ENCODE measurements at regions not wholly inside any gene's neighbourhood (a gene's known extent, or its start where the extent isn't known, plus 50 kb on each side); places are given as distances from the start of the nearest gene placed in this dataset.
A peak's percentile ranks its signal among the peaks of the same experiment; 100 is the strongest.

DNA sequence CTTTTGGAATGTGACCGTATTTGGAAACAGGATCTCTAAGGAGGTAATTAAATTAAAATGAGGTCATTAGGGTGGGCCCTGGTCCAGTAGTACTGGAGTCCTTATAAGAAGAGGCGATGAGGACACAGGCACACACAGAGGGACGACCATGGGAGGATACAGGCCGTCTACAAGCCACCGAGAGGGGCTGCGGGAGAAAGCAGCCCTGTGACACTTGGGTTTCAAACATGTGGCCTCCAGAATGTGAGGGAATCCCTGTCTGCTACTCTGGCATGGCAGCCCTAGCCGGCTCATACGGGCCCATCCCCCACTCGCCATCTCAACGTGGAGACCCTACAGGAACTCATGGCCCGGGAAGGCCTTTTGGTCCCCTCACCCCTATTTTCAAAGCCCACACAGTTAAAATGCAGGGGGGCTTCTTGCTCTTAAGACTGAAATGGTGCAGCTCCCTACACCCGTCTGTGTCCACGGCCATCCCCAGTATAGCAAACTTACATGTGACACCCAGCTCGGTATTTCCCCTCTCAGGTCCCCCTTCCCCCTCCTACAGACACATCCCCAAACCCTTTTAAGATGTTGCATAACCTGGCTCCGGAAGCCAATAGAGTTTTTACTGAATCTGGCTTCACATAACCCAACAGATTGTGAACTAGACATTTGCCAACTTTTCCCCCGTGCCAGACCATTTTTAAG lies 124.1 kb upstream of the TBL1X start:
- H3K9me3 ChIP-seq (ENCODE audit: insufficient read depth, low read depth, low read length) = no peaks in the 10 kb centered on the region
- no peaks in the 10 kb centered on the region for H3K27me3 ChIP-seq (ENCODE audit: insufficient read depth, low read length)
- H3K9ac ChIP-seq (ENCODE audit: low read depth, low read length) = no peak overlapping the region
- H3K4me3 ChIP-seq (ENCODE audit: low read length) = no peak overlapping the region; the same call in 1 of the 2 replicates
- H3K4me1 ChIP-seq (ENCODE audit: insufficient read depth, low read length) = peaks cover 12% of the 10 kb centered on the region; the same call in 1 of the 2 replicates
- H3K36me3 ChIP-seq (ENCODE audit: insufficient read depth, low read depth, low read length) = no peaks in the 10 kb centered on the region
- H3K27ac ChIP-seq (ENCODE audit: low read length) = no peak overlapping the region

DNA sequence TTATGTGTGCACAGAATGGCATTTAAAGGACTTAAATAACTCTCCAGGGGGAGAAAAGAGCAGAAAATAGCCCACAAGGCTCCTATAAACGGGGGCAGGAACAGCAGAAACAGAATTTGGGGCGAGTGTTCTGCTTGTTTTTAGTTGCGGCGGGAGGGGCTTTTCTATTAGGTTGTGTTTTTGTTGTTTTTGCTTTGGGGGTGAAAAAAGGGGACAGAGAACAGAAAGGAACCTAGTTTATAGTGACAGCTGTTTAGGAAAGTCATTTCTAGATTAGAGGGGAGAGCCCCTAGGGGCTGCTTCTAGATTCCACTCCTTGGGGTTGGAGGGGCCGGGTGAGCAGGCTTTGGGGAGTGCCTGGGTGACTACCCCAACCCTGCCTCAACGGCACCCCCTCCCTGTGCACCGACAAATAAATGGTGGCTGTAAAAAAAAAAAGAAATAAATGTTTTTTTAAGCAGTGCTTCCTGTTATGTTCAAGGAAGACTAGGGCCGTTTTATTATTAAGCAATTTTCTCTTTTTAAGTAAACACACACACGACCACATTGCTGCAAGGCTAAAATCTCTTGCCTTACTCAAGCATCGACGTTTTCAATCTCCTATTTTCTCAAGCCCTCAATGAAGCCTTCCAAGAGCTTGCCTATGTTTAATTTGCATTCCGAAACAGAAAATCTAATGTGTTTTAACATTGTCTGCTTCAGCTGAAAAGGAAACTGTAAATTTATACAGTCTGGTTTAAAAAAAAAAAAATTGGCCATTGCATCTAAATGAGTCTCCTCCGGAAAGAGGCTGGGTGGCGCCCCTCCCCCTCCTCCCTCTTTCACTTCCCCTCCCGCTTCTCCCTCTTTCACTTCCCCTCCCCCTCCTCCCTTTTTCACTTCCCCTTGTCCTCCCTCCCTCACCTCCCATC lies 123.3 kb upstream of the TBL1X start:
- no peak overlapping the region for H3K9ac ChIP-seq (ENCODE audit: low read depth, low read length)
- no peaks in the 10 kb centered on the region for H3K9me3 ChIP-seq (ENCODE audit: insufficient read depth, low read depth, low read length)
- no peak overlapping the region for H3K4me3 ChIP-seq (ENCODE audit: low read length)
- peaks cover 12% of the 10 kb centered on the region; the same call in 1 of the 2 replicates for H3K4me1 ChIP-seq (ENCODE audit: insufficient read depth, low read length)
- H3K27me3 ChIP-seq (ENCODE audit: insufficient read depth, low read length) = no peaks in the 10 kb centered on the region
- H3K36me3 ChIP-seq (ENCODE audit: insufficient read depth, low read depth, low read length) = no peaks in the 10 kb centered on the region
- H3K27ac ChIP-seq (ENCODE audit: low read length) = no peak overlapping the region

DNA sequence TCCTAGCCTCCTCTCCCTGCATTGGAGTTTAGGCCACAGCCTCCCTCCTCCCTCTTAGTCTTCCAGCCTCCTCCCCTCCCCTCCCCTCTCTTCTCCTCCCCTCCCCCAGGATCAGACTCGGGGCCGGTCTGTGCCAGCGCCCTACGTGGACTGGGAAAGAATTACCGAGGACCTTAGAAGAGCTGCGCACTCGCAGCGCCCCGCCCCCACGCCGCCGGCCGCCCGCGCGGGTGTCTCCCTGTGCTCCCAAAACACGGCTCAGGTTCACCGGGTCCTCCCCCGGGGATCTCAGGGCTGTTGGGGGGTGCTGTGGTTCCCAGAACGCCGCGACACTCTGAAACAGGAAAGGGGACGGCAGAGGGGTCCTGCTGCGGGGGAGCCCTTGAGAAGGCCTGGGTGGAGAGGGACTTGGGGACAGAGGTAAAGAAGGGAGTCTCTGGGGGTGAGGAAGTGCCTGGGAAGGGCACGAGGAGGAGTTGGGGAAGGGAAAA lies 122.3 kb upstream of the TBL1X start:
- Histone ChIP-seq H3K27me3 (ENCODE audit: insufficient read depth, low read length) (no peaks in the 10 kb centered on the region), H3K27ac (ENCODE audit: low read length) (no peak overlapping the region), H3K4me1 (ENCODE audit: insufficient read depth, low read length) (peaks cover 12% of the 10 kb centered on the region; the same call in 1 of the 2 replicates), H3K36me3 (ENCODE audit: insufficient read depth, low read depth, low read length) (no peaks in the 10 kb centered on the region), H3K4me3 (ENCODE audit: low read length) (peak overlapping the region; percentile 65), H3K9me3 (ENCODE audit: insufficient read depth, low read depth, low read length) (no peaks in the 10 kb centered on the region), H3K9ac (ENCODE audit: low read depth, low read length) (peak overlapping the region; percentile 48; the same call in 1 of the 2 replicates)

DNA sequence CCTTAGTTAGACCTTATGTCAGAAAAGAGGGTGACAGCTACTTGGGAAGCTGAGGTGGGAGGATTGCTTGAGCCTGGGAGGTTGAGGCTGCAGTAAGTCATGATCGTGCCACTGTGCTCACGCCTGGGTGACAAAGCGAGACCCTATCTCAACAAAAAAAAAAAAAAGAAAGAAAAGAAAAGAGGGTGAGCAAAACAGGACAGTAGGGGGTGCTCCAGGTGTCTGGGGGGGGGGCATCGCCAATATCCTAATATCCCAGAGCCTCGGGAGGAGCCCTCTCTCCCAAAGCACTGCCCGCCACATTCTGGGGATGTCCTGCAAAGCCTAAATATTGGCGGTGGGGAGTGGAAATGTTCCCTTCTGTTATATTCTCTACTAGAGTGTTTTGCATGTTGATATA lies 120.9 kb upstream of the TBL1X start:
- H3K27me3 ChIP-seq (ENCODE audit: insufficient read depth, low read length) = no peaks in the 10 kb centered on the region
- H3K4me1 ChIP-seq (ENCODE audit: insufficient read depth, low read length) = peaks cover 12% of the 10 kb centered on the region; the same call in 1 of the 2 replicates
- no peak overlapping the region for H3K9ac ChIP-seq (ENCODE audit: low read depth, low read length)
- no peak overlapping the region for H3K4me3 ChIP-seq (ENCODE audit: low read length)
- H3K27ac ChIP-seq (ENCODE audit: low read length) = no peak overlapping the region
- no peaks in the 10 kb centered on the region for H3K36me3 ChIP-seq (ENCODE audit: insufficient read depth, low read depth, low read length)
- H3K9me3 ChIP-seq (ENCODE audit: insufficient read depth, low read depth, low read length) = no peaks in the 10 kb centered on the region

DNA sequence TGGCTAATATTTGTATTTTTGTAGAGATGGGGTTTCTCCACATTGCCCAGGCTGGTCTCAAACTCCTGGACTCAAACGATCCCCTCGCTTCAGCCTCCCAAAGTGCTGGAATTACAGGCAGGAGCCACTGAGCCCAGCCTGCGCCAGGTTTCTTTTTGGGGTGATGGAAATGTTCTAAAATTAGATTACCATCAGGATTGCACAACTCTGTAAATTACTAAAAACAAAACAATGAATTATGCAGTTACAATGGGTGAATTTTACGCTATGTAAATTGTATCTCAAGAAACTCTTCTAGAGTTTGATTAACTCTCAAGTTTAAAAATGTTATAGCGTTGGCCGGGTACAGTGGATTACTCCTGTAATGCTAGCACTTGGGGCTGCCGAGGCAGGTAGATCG lies 118.9 kb upstream of the TBL1X start:
- H3K27me3 ChIP-seq (ENCODE audit: insufficient read depth, low read length) = no peaks in the 10 kb centered on the region
- H3K9ac ChIP-seq (ENCODE audit: low read depth, low read length) = no peak overlapping the region
- H3K27ac ChIP-seq (ENCODE audit: low read length) = no peak overlapping the region
- peaks cover 7% of the 10 kb centered on the region; the same call in 1 of the 2 replicates for H3K4me1 ChIP-seq (ENCODE audit: insufficient read depth, low read length)
- H3K36me3 ChIP-seq (ENCODE audit: insufficient read depth, low read depth, low read length) = no peaks in the 10 kb centered on the region
- H3K9me3 ChIP-seq (ENCODE audit: insufficient read depth, low read depth, low read length) = no peaks in the 10 kb centered on the region
- no peak overlapping the region for H3K4me3 ChIP-seq (ENCODE audit: low read length)

DNA sequence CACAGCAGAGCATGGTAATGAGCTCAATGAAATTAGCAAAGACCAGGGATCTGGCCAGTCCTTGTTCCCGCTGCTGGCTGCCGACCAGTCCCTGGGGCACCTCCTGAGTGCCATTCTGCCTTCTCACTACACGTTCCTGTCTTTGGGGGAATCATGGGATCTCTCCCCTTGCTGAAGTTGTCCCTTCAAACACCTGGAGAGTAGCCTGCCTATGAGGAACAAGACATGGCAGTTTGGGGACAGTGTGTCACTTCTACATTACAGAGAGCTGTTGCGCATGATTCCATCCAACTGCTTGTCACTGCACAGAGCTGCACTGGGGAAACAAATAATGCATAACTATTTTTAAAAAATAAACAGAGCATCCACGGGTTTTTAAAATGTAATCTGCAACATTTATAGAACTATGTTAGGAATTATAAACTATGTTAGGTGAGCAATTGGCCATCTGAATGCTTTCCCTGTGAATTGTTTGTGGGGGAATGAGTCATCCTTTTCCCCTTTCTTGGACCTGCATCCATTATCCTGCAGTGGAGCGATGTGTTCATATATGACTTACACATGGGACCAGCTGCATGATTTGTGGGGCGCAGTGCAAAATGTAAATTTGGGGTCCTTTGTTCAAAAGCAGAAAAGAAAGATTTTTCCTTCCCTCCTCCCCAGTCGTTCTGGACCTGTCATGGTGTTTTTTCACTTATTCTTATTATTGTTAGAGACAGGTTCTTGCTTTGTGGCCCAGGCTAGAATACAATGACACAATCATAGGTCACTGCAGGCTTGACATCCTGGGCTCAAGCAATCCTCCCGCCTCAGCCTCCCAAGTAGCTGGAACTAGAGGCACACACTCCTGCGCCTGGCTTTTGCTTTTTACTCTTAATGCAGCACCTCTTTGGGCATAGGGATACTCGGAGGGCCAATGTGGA lies 115.0 kb upstream of the TBL1X start:
- Histone ChIP-seq H3K4me3 (ENCODE audit: low read length) (no peak overlapping the region), H3K36me3 (ENCODE audit: insufficient read depth, low read depth, low read length) (no peaks in the 10 kb centered on the region), H3K9me3 (ENCODE audit: insufficient read depth, low read depth, low read length) (no peaks in the 10 kb centered on the region), H3K27ac (ENCODE audit: low read length) (no peak overlapping the region), H3K9ac (ENCODE audit: low read depth, low read length) (no peak overlapping the region), H3K4me1 (ENCODE audit: insufficient read depth, low read length) (no peaks in the 10 kb centered on the region), H3K27me3 (ENCODE audit: insufficient read depth, low read length) (no peaks in the 10 kb centered on the region)

DNA sequence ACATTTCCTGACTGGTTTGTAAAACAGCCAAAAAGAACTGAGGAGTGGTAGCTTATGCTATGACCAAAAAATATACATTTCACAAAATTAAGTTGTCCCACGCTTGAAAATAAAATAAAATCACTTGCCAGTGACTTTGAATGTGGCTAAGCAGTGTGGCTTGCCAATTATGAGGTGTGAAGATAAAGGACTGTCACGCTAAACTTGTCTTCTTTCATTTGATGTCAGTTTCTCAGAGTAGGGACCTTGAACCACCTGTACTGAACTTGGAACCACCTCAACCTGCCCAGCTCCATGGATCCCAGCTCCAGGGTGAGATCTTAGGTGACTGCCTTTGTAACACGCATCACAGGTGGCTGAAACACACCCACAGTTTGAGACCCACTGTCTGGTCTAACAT lies 113.7 kb upstream of the TBL1X start:
- H3K4me3 ChIP-seq (ENCODE audit: low read length) = no peak overlapping the region
- H3K9ac ChIP-seq (ENCODE audit: low read depth, low read length) = no peak overlapping the region
- no peaks in the 10 kb centered on the region for H3K36me3 ChIP-seq (ENCODE audit: insufficient read depth, low read depth, low read length)
- no peaks in the 10 kb centered on the region for H3K27me3 ChIP-seq (ENCODE audit: insufficient read depth, low read length)
- H3K27ac ChIP-seq (ENCODE audit: low read length) = no peak overlapping the region
- H3K4me1 ChIP-seq (ENCODE audit: insufficient read depth, low read length) = no peaks in the 10 kb centered on the region
- H3K9me3 ChIP-seq (ENCODE audit: insufficient read depth, low read depth, low read length) = no peaks in the 10 kb centered on the region

DNA sequence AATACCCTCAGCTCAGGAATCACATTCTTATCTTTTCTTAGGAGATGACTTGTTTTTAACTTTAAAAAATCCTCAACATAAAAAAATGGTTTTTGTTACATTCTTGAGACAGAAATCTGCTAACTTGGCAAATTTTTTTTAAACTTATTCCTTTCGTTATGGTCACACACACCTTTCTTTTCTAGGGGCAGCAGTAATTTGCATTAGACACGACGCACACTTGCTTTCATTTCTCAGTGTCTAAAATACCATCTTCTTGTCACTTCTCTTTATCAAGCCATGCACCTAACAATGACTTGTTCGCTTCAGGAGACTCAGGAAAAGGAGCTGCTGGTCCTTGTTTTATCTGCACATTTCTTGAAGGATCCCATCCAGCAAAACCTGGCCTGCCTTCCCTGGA lies 112.6 kb upstream of the TBL1X start:
- H3K9ac ChIP-seq (ENCODE audit: low read depth, low read length) = no peak overlapping the region
- no peaks in the 10 kb centered on the region for H3K9me3 ChIP-seq (ENCODE audit: insufficient read depth, low read depth, low read length)
- no peaks in the 10 kb centered on the region for H3K27me3 ChIP-seq (ENCODE audit: insufficient read depth, low read length)
- H3K27ac ChIP-seq (ENCODE audit: low read length) = no peak overlapping the region
- H3K4me1 ChIP-seq (ENCODE audit: insufficient read depth, low read length) = no peaks in the 10 kb centered on the region
- H3K4me3 ChIP-seq (ENCODE audit: low read length) = no peak overlapping the region
- H3K36me3 ChIP-seq (ENCODE audit: insufficient read depth, low read depth, low read length) = no peaks in the 10 kb centered on the region

DNA sequence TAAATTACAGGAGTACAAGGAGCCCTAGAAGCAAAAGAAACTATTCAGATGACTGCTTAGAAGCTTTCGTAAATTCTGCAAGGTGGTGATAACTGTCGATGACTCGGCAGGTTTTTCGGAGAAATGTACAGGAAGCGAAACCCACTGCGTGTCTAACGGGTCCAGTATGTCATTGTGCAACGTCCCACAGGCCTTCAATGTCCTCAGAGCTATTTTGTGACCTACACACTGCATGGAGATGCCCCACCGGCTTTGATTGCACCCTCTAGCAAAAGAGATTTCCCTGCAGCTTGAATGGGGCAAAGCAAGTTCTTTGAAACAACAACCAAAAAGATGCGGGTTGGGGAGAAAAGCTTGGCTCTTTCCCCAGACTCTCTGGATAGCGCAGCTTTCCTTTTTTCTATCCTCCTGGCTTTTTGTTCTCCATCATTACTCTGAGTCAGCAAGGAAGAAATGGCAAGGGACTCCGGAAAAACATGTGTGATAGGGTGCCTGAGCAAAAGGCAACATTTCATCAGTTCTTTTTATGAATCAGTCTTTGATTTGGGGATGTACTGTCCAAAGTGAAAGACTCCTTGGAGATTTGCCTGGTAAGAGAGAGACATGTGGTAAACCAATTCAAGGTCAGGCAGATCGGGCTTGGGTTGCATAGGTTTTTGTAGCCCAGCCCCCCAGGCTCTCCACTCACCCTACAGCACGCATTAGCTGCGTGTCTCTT lies 112.0 kb upstream of the TBL1X start:
- no peak overlapping the region for H3K9ac ChIP-seq (ENCODE audit: low read depth, low read length)
- no peaks in the 10 kb centered on the region for H3K4me1 ChIP-seq (ENCODE audit: insufficient read depth, low read length)
- H3K36me3 ChIP-seq (ENCODE audit: insufficient read depth, low read depth, low read length) = no peaks in the 10 kb centered on the region
- H3K9me3 ChIP-seq (ENCODE audit: insufficient read depth, low read depth, low read length) = no peaks in the 10 kb centered on the region
- no peak overlapping the region for H3K27ac ChIP-seq (ENCODE audit: low read length)
- no peaks in the 10 kb centered on the region for H3K27me3 ChIP-seq (ENCODE audit: insufficient read depth, low read length)
- H3K4me3 ChIP-seq (ENCODE audit: low read length) = no peak overlapping the region

DNA sequence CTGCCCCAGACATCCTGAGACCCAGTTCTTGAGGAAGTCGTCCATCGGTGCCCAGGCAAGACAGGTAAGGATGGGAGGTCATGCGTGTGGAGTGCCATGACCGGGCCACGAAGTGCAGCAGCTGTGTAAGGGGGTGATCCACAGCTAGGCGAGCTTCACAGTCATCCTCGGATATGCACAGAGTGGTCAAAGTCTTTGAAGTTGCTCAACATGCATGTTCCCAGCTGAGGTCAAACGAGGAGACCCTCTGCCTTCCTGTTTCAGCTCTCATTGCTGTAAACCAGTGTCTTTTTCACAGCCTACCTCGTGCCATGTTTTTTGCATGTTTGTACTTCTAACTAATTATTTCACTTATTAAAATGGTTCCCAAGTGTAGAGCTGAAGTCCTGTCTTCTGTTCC lies 109.9 kb upstream of the TBL1X start:
- no peaks in the 10 kb centered on the region for H3K9me3 ChIP-seq (ENCODE audit: insufficient read depth, low read depth, low read length)
- no peaks in the 10 kb centered on the region for H3K27me3 ChIP-seq (ENCODE audit: insufficient read depth, low read length)
- H3K27ac ChIP-seq (ENCODE audit: low read length) = no peak overlapping the region
- H3K36me3 ChIP-seq (ENCODE audit: insufficient read depth, low read depth, low read length) = no peaks in the 10 kb centered on the region
- H3K4me3 ChIP-seq (ENCODE audit: low read length) = no peak overlapping the region
- H3K4me1 ChIP-seq (ENCODE audit: insufficient read depth, low read length) = no peaks in the 10 kb centered on the region
- no peak overlapping the region for H3K9ac ChIP-seq (ENCODE audit: low read depth, low read length)

DNA sequence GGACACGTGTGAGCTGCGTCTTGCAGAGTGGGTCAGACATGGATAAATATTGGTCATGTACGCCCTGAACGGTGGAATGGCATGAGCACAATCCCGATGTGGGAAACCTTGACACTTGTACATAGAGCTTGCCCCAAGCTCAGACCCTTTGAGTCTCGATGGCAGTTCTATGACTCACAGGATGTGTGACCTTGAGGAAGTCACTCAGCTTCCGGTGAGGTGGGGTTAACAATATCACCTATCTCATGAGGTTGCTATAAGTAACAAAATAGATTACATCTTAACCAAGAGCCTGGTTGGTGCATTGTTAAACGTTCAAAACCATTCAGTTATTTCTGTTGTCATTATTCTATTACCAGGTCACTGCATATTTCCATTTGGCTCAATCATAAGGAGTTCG lies 109.1 kb upstream of the TBL1X start:
- Histone ChIP-seq H3K27me3 (ENCODE audit: insufficient read depth, low read length) (no peaks in the 10 kb centered on the region), H3K9ac (ENCODE audit: low read depth, low read length) (no peak overlapping the region), H3K9me3 (ENCODE audit: insufficient read depth, low read depth, low read length) (no peaks in the 10 kb centered on the region), H3K4me3 (ENCODE audit: low read length) (no peak overlapping the region), H3K27ac (ENCODE audit: low read length) (no peak overlapping the region), H3K36me3 (ENCODE audit: insufficient read depth, low read depth, low read length) (no peaks in the 10 kb centered on the region), H3K4me1 (ENCODE audit: insufficient read depth, low read length) (no peaks in the 10 kb centered on the region)

Measured in iPS-20b (cell line).